Mesenchymal stem cell (in vitro differentiated cells and primary cell): ENCODE measurements at regions not wholly inside any gene's neighbourhood (a gene's known extent, or its start where the extent isn't known, plus 50 kb on each side); places are given as distances from the start of the nearest gene placed in this dataset.

Source experiments
- DNase-seq: peaks from one replicate; pipeline ENCODE4 v3.0.0-alpha.2; 2013
- H2AFZ ChIP-seq: one replicate; pipeline ENCODE4 v1.6.1; 2013; ENCODE audit warnings: low read depth, mild to moderate bottlenecking, control low read depth, inconsistent platforms, low read length, moderate library complexity
- H2AK5ac ChIP-seq: 2 replicates; pipeline ENCODE4 v1.6.1; 2013; ENCODE audit warnings: low read length, moderate library complexity, mild to moderate bottlenecking, inconsistent platforms; ENCODE audit not compliant: severe bottlenecking
- H2BK120ac ChIP-seq: one replicate; pipeline ENCODE4 v1.6.1; 2013; ENCODE audit warnings: low read depth, mild to moderate bottlenecking, inconsistent platforms, low read length, moderate library complexity
- H2BK12ac ChIP-seq, 2 experiments: one replicate each; pipeline ENCODE4 v1.6.1; 2013; ENCODE audit warnings: inconsistent platforms in 2 of 2, low read length in 2 of 2, mild to moderate bottlenecking in 2 of 2, moderate library complexity in 2 of 2, control low read depth in 1 of 2
- H2BK15ac ChIP-seq: one replicate; pipeline ENCODE4 v1.6.1; 2013; ENCODE audit warnings: mild to moderate bottlenecking, low read depth, inconsistent platforms; ENCODE audit not compliant: poor library complexity, severe bottlenecking
- H2BK5ac ChIP-seq: 2 replicates; pipeline ENCODE4 v1.6.1; 2013; ENCODE audit warnings: low read depth, mild to moderate bottlenecking, low read length, control low read depth, inconsistent platforms; ENCODE audit not compliant: poor library complexity, severe bottlenecking
- H3K14ac ChIP-seq, 2 experiments: one replicate each; pipeline ENCODE4 v1.6.1; 2013; ENCODE audit warnings: inconsistent platforms in 2 of 2, low read length in 2 of 2, control low read depth in 1 of 2, mild to moderate bottlenecking in 1 of 2, moderate library complexity in 1 of 2
- H3K18ac ChIP-seq, 2 experiments: one replicate each; pipeline ENCODE4 v1.6.1; 2013; ENCODE audit warnings: inconsistent platforms in 2 of 2, low read length in 2 of 2, control low read depth in 1 of 2, low read depth in 1 of 2, mild to moderate bottlenecking in 1 of 2
- H3K23ac ChIP-seq, 2 experiments: one replicate each; pipeline ENCODE4 v1.6.1; 2013; ENCODE audit warnings: inconsistent platforms in 2 of 2, low read length in 2 of 2, mild to moderate bottlenecking in 2 of 2, moderate library complexity in 2 of 2, control low read depth in 1 of 2
- H3K27ac ChIP-seq: 2 replicates; pipeline ENCODE4 v1.5.1; 2013; ENCODE audit warnings: mild to moderate bottlenecking, moderate library complexity, low read length, control low read depth, inconsistent platforms; ENCODE audit not compliant: poor library complexity, severe bottlenecking
- H3K27me3 ChIP-seq, 2 experiments: 2 replicates each; pipeline versions ENCODE4 v1.6.1 to v1.7.0; 2013; ENCODE audit warnings: low read length in 2 of 2, mild to moderate bottlenecking in 2 of 2, moderate library complexity in 2 of 2, control low read depth in 1 of 2, inconsistent platforms in 1 of 2; ENCODE audit not compliant: control insufficient read depth in 1 of 2, insufficient read depth in 1 of 2
- H3K36me3 ChIP-seq, 2 experiments: 2 replicates each; pipeline versions ENCODE4 v1.6.1 to v1.7.0; 2013; ENCODE audit warnings: low read length in 2 of 2, control low read depth in 1 of 2, inconsistent platforms in 1 of 2, low read depth in 1 of 2, mild to moderate bottlenecking in 1 of 2; ENCODE audit not compliant: insufficient read depth in 2 of 2, control insufficient read depth in 1 of 2
- H3K4ac ChIP-seq, 2 experiments: one replicate each; pipeline ENCODE4 v1.6.1; 2013; ENCODE audit warnings: inconsistent platforms in 2 of 2, low read length in 2 of 2, mild to moderate bottlenecking in 2 of 2, moderate library complexity in 2 of 2, control low read depth in 1 of 2, low read depth in 1 of 2
- H3K4me1 ChIP-seq: 2 replicates; pipeline ENCODE4 v1.6.1; 2013; ENCODE audit warnings: low read depth, low read length, control low read depth; ENCODE audit not compliant: control insufficient read depth, insufficient read depth
- H3K4me2 ChIP-seq: 2 replicates; pipeline ENCODE4 v1.6.1; 2013; ENCODE audit warnings: low read length, mild to moderate bottlenecking, inconsistent platforms; ENCODE audit not compliant: poor library complexity, severe bottlenecking
- H3K4me3 ChIP-seq, 2 experiments: 2 replicates each; pipeline versions ENCODE4 v1.5.1 to v1.7.0; 2013; ENCODE audit warnings: low read length in 2 of 2, mild to moderate bottlenecking in 2 of 2, control low read depth in 1 of 2, low read depth in 1 of 2; ENCODE audit not compliant: insufficient read depth in 1 of 2
- H3K79me1 ChIP-seq: replicated peaks from 2 replicates; pipeline ENCODE4 v1.6.1; 2013; ENCODE audit warnings: mild to moderate bottlenecking, control low read depth, low read length, inconsistent platforms; ENCODE audit not compliant: poor library complexity, severe bottlenecking
- H3K9ac ChIP-seq: 2 replicates; pipeline ENCODE4 v1.7.0; 2013; ENCODE audit warnings: mild to moderate bottlenecking, low read length, moderate library complexity
- H3K9me3 ChIP-seq: 2 replicates; pipeline ENCODE4 v1.7.0; 2013; ENCODE audit warnings: mild to moderate bottlenecking, low read length; ENCODE audit not compliant: control insufficient read depth
- H4K8ac ChIP-seq: one replicate; pipeline ENCODE4 v1.6.1; 2013; ENCODE audit warnings: inconsistent platforms, mild to moderate bottlenecking, low read length, moderate library complexity
- H4K91ac ChIP-seq: one replicate; pipeline ENCODE4 v1.6.1; 2013; ENCODE audit warnings: mild to moderate bottlenecking, low read length, inconsistent platforms
- WGBS: methylation state at CpG from one replicate; pipeline ENCODE4 v1.1.7; 2013; ENCODE audit warnings: mixed read lengths; 5-methylcytosine and 5-hydroxymethylcytosine counted together

DNA sequence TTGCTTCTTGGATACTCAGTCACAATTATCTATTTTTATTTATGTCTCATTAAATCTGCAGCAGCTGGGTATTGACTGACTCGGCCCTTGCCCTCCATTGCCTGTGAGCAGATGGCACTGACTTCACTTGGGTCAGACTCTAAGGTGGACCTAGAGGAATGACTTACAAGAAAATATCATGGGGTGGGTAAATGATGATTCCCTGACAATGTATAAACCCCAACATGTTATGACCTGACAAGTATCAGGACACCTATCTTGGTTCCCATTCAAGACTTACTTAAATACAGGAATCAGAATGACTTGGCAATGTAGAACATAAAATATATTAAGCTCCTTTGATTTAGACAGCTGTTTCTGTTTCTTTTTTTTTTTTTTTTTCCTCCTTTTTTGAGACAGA, 953.5 kb downstream of the CDH11 start:
- 100% methylated on average over 1 of the region's 1 CpG for WGBS
- DNase-seq, result no peak
- H3K9me3 ChIP-seq, result no peaks in the 10 kb centered on the region

DNA sequence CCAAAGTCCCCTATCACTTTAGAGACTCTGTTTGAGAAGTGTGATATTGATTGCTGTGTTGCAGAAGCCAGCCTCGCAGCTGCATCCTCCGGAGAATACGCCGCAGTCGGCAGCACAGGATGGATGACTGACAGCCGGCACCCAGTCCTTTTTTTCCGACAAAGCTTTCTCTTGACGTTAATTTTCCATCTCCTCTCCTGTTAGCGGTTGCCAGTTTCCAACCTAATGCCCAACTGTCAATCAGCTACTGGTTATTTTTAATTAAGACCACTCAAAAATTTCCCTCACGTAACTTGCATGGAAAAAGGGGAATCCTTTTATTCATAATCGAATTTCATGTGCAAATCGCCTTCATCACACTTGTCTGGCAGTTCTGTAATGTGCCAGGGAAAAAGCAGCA, 953.9 kb downstream of the CDH11 start:
- no peak overlapping the region for H3K18ac ChIP-seq
- no peak overlapping the region for H2AFZ ChIP-seq
- no peak overlapping the region for H3K14ac ChIP-seq
- H3K79me1 ChIP-seq, result no peaks in the 10 kb centered on the region
- H3K4me3 ChIP-seq, result no peak overlapping the region
- H3K9ac ChIP-seq, result no peak overlapping the region
- no peaks in the 10 kb centered on the region for H3K27me3 ChIP-seq
- no peaks in the 10 kb centered on the region for H3K4me1 ChIP-seq
- no peak overlapping the region for H3K23ac ChIP-seq
- H3K4ac ChIP-seq, result no peak overlapping the region
- no peaks in the 10 kb centered on the region for H3K36me3 ChIP-seq
- no peak overlapping the region for H4K91ac ChIP-seq
- H3K9me3 ChIP-seq, result no peaks in the 10 kb centered on the region
- no peak overlapping the region for H2BK12ac ChIP-seq
- 95% methylated on average over 12 of the region's 12 CpGs for whole genome bisulfite sequencing
- H2BK5ac ChIP-seq, result no peak overlapping the region
- H2BK15ac ChIP-seq, result no peak overlapping the region
- no peak overlapping the region for H3K27ac ChIP-seq
- H3K4me2 ChIP-seq, result no peak overlapping the region
- peak overlapping the region; percentile 26 for H2AK5ac ChIP-seq
- no peak overlapping the region for H4K8ac ChIP-seq
- DNase-seq, result no peak
- H2BK120ac ChIP-seq, result no peak overlapping the region

More for the DNA sequence above, 953.5 kb downstream of the CDH11 start:
- Histone ChIP-seq H3K27me3 (no peaks in the 10 kb centered on the region), H3K4me1 (no peaks in the 10 kb centered on the region), H3K27ac (no peak overlapping the region), H3K4ac (no peak overlapping the region), H2BK5ac (no peak overlapping the region), H2BK120ac (no peak overlapping the region), H4K8ac (no peak overlapping the region), H2BK12ac (no peak overlapping the region), H2BK15ac (no peak overlapping the region), H2AFZ (no peak overlapping the region), H3K9ac (no peak overlapping the region), H3K4me2 (no peak overlapping the region), H2AK5ac (no peak overlapping the region), H4K91ac (no peak overlapping the region), H3K14ac (no peak overlapping the region), H3K18ac (no peak overlapping the region), H3K4me3 (no peak overlapping the region), H3K36me3 (no peaks in the 10 kb centered on the region), H3K79me1 (no peaks in the 10 kb centered on the region), H3K23ac (no peak overlapping the region)

GRCh38 chr16:64165368-64165767, 956.5 kb downstream of the CDH11 start:
- Histone ChIP-seq H2AFZ (no peak overlapping the region), H3K23ac (no peak overlapping the region), H2BK12ac (no peak overlapping the region), H3K9me3 (no peaks in the 10 kb centered on the region), H4K8ac (no peak overlapping the region), H3K27me3 (no peaks in the 10 kb centered on the region), H3K4me2 (no peak overlapping the region), H2BK5ac (no peak overlapping the region), H3K14ac (no peak overlapping the region), H3K79me1 (no peaks in the 10 kb centered on the region), H2BK15ac (no peak overlapping the region), H2AK5ac (no peak overlapping the region), H2BK120ac (no peak overlapping the region), H3K4me1 (peaks cover 2% of the 10 kb centered on the region), H4K91ac (no peak overlapping the region), H3K27ac (no peak overlapping the region), H3K36me3 (no peaks in the 10 kb centered on the region), H3K18ac (no peak overlapping the region), H3K4me3 (no peak overlapping the region), H3K4ac (no peak overlapping the region), H3K9ac (no peak overlapping the region)
- no peak for DNase-seq
- 99% methylated on average over 7 of the region's 7 CpGs for WGBS

GRCh38 chr16:64162613-64163375, 959.1 kb downstream of the CDH11 start:
- peak overlapping the region; percentile 50 for H2AK5ac ChIP-seq
- H3K27me3 ChIP-seq, result no peaks in the 10 kb centered on the region
- DNase-seq, result no peak
- H3K4ac ChIP-seq, result peak overlapping the region in 1 of 2 experiments; percentile 58
- H3K36me3 ChIP-seq, result no peaks in the 10 kb centered on the region
- peak overlapping the region; percentile 29 to 69 for H2BK12ac ChIP-seq
- peak overlapping the region; percentile 59 for H3K27ac ChIP-seq
- no peak overlapping the region for H2BK15ac ChIP-seq
- H2BK5ac ChIP-seq, result no peak overlapping the region
- WGBS, result 90% methylated on average over 2 of the region's 4 CpGs
- no peak overlapping the region for H4K91ac ChIP-seq
- peaks cover 2% of the 10 kb centered on the region for H3K4me1 ChIP-seq
- H2AFZ ChIP-seq, result no peak overlapping the region
- H3K4me2 ChIP-seq, result no peak overlapping the region
- H3K9me3 ChIP-seq, result no peaks in the 10 kb centered on the region
- peak overlapping the region in 1 of 2 experiments; percentile 18 for H3K18ac ChIP-seq
- no peaks in the 10 kb centered on the region for H3K79me1 ChIP-seq
- H3K4me3 ChIP-seq, result no peak overlapping the region
- H4K8ac ChIP-seq, result no peak overlapping the region
- H3K14ac ChIP-seq, result no peak overlapping the region
- H3K23ac ChIP-seq, result no peak overlapping the region
- no peak overlapping the region for H3K9ac ChIP-seq
- no peak overlapping the region for H2BK120ac ChIP-seq
